ENCODE measurements at regions not wholly inside any gene's neighbourhood (a gene's known extent, or its start where the extent isn't known, plus 50 kb on each side); places are given as distances from the start of the nearest gene placed in this dataset.

- 80% methylated on average over 6 of the region's 6 CpGs for WGBS
- no peak for DNase-seq (ENCODE audit: low spot score)
- H3K36me3 ChIP-seq = no peaks in the 10 kb centered on the region
Measured at GRCh38 chr9:89777544-89777943, 172.7 kb downstream of the GADD45G start.

DNA sequence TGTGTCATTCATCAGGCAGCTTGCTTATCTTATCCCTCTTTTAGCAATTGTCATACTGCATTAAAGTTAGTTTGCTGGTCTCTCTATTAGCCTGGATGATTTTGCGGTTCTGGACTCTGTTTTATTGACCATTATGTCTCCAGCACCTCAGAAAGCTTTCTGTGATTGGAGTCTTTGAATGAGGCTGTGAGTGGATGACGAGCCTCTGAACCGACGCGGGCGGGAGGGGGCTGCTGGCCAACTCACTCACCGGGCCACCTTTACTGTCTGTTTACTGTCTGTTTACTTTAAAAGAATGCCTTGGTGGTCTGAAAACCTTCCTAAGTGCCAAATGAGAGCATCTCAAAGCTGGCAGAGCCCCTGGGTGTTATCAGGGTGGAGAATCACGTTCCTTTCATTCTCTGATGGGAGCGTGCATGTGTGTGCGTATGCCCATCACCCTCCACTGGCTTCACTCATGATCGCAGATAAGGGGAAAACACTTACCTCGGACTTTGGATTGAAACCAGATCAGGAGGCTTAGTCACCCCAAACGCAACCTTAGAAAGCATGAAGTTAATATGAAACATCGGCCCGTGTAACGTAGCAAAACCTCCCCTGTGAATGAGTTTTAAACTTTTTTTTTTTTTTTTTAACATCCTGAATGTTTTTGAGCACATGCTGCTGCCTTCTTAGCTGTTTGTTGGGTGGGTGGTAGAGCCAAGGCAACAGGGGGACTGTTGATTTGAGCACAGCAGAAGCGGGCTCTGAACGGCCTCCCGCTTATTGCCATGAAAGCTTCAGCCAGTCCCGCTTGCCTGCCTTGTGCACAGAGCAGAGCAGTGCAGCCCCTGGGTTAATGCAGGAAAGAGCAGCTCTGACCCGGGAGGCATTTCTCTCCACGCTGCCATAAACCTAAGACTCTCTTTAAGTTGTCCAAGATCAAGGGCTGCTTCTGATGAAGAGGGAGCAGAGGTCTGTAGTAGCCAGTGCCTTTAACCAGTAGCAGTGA lies 173.6 kb downstream of the GADD45G start:
- no peak overlapping the region for H3K4me3 ChIP-seq
- no peaks in the 10 kb centered on the region for H3K36me3 ChIP-seq
- H3K9me3 ChIP-seq = no peaks in the 10 kb centered on the region
- intact Hi-C loops (cut with DNase I) = no loop called here
- TF ChIP-seq POLR2AphosphoS5 (IDR thresholded peaks at IDR 0.05) (no peak), POLR2A (IDR thresholded peaks at IDR 0.05) (no peak), CTCF (IDR thresholded peaks at IDR 0.05) (no peak)
- no peak overlapping the region for H3K27ac ChIP-seq
- DNase-seq (ENCODE audit: low spot score) = no peak
- no peaks in the 10 kb centered on the region for H3K4me1 ChIP-seq (replicated peaks)
- 42% methylated on average over 22 of the region's 22 CpGs for WGBS
- H3K27me3 ChIP-seq (replicated peaks; ENCODE audit: insufficient read depth) = no peaks in the 10 kb centered on the region

More at GRCh38 chr9:89777544-89777943, 172.7 kb downstream of the GADD45G start:
- TF ChIP-seq CTCF (IDR thresholded peaks at IDR 0.05) = no peak
- no peak for TF ChIP-seq POLR2AphosphoS5 (IDR thresholded peaks at IDR 0.05)
- TF ChIP-seq POLR2A (IDR thresholded peaks at IDR 0.05) = no peak
- Histone ChIP-seq H3K4me1 (replicated peaks) (no peaks in the 10 kb centered on the region), H3K27me3 (replicated peaks; ENCODE audit: insufficient read depth) (no peaks in the 10 kb centered on the region), H3K4me3 (no peak overlapping the region), H3K27ac (no peak overlapping the region), H3K9me3 (no peaks in the 10 kb centered on the region)
- intact Hi-C loops (cut with DNase I) = no loop called here

- H3K27ac ChIP-seq = no peak overlapping the region
- no peak for DNase-seq (ENCODE audit: low spot score)
Measured at GRCh38 chr9:89779405-89780203, 174.8 kb downstream of the GADD45G start.

DNA sequence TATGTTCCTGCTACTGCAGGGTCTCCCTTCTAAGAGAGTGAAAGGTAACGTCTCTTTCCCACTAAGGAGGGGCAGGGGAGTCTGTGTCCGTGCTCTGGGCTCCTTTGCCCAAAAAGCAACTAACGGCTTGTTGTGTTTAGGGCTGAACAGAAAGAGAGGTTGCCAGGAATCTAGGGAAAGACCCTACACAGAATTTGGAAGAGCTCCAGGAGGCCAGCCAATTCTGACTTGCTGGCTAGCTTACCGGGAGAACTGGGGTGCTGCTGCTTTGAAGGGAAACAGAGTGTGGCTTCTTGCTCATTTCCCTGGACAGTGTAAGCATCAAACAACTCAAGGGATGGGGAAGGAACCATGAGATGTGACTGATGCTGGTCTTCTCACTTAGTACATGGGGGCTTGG lies 176.1 kb downstream of the GADD45G start:
- Histone ChIP-seq H3K4me3 (no peak overlapping the region), H3K36me3 (no peaks in the 10 kb centered on the region), H3K27ac (no peak overlapping the region), H3K4me1 (replicated peaks) (no peaks in the 10 kb centered on the region), H3K9me3 (no peaks in the 10 kb centered on the region), H3K27me3 (replicated peaks; ENCODE audit: insufficient read depth) (no peaks in the 10 kb centered on the region)
- intact Hi-C loops (cut with DNase I) = no loop called here
- WGBS = 70% methylated on average over 4 of the region's 4 CpGs
- TF ChIP-seq POLR2AphosphoS5 (IDR thresholded peaks at IDR 0.05) = no peak
- TF ChIP-seq CTCF (IDR thresholded peaks at IDR 0.05) = no peak
- no peak for TF ChIP-seq POLR2A (IDR thresholded peaks at IDR 0.05)
- no peak for DNase-seq (ENCODE audit: low spot score)

More at GRCh38 chr9:89779405-89780203, 174.8 kb downstream of the GADD45G start:
- Histone ChIP-seq H3K4me1 (replicated peaks) (no peaks in the 10 kb centered on the region), H3K27me3 (replicated peaks; ENCODE audit: insufficient read depth) (no peaks in the 10 kb centered on the region), H3K4me3 (no peak overlapping the region), H3K9me3 (no peaks in the 10 kb centered on the region), H3K36me3 (no peaks in the 10 kb centered on the region)
- TF ChIP-seq POLR2AphosphoS5 (IDR thresholded peaks at IDR 0.05) (no peak), POLR2A (IDR thresholded peaks at IDR 0.05) (no peak), CTCF (IDR thresholded peaks at IDR 0.05) (no peak)
- intact Hi-C loops (cut with DNase I) = no loop called here
- WGBS = 90% methylated on average over 7 of the region's 7 CpGs
